OCI-LY7 (cell line): ENCODE measurements at regions not wholly inside any gene's neighbourhood (a gene's known extent, or its start where the extent isn't known, plus 50 kb on each side); places are given as distances from the start of the nearest gene placed in this dataset.

Experiments
- EZH2phosphoT487 ChIP-seq: fragments of 200-600 bp; sonication (generic); IDR thresholded peaks from 2 replicates; pipeline ENCODE4 v1.6.1; 2018; ENCODE audit warnings: low read depth, borderline replicate concordance, mild to moderate bottlenecking, mixed run types, antibody characterized with exemption, low read length, moderate library complexity, mixed read lengths
- TF ChIP-seq, protein P1 (sequence below): fragments of 200-600 bp; sonication (generic); conservative IDR thresholded peaks from 2 replicates; pipeline ENCODE4 v1.5.1; 2014; ENCODE audit warnings: mild to moderate bottlenecking, antibody characterized with exemption, low read length, moderate library complexity, mixed read lengths

DNA sequence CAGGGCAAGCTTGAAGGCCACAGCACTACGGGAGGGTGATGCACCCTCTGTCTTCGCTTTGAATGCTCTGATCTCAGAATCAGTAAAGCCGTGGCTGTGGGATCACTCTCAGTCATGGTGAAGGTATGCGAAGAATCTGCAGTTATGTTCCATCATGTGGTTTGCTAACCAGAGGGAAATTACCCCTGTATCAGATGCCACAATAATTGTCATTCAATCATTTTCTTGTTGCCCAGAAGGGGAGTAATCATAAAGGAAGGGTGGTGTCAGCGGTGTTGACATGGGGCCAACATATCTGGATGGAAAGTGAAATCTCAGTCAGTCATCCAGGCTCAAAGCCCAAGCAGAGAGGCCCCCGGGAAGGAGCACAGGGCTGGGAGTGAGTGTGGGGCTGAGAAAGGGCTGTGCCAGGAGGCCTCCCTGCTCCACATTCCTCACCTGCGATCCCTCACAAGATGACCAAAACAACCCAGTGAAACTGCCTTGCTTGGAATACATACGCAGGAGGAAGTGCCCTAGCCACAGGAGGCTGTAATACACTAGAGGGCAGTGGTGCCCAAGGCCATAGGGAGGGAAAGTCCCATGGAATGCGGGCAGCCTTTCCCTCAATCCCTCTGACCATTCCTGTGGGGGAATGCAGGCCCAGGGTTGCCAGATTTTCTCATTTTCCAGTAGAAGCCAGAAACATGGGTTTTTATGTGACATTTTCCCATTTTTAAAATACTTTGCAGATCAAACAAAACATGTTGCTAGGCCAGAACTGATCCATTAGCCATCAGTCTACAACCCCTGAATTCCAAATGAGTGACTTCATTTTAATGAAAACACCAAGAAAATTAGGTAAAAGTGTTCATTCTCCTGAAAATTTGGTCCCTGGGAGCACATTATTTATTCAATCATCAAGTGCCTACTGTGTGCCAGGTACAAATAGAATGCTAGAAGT lies 95.7 kb upstream of the VANGL1 start:
- TF ChIP-seq, protein P1, sequence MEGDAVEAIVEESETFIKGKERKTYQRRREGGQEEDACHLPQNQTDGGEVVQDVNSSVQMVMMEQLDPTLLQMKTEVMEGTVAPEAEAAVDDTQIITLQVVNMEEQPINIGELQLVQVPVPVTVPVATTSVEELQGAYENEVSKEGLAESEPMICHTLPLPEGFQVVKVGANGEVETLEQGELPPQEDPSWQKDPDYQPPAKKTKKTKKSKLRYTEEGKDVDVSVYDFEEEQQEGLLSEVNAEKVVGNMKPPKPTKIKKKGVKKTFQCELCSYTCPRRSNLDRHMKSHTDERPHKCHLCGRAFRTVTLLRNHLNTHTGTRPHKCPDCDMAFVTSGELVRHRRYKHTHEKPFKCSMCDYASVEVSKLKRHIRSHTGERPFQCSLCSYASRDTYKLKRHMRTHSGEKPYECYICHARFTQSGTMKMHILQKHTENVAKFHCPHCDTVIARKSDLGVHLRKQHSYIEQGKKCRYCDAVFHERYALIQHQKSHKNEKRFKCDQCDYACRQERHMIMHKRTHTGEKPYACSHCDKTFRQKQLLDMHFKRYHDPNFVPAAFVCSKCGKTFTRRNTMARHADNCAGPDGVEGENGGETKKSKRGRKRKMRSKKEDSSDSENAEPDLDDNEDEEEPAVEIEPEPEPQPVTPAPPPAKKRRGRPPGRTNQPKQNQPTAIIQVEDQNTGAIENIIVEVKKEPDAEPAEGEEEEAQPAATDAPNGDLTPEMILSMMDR: peak; percentile 43; the same call in 1 of the 2 replicates
- no peak for TF ChIP-seq EZH2phosphoT487
